Osteocyte (in vitro differentiated cells): ENCODE measurements at regions not wholly inside any gene's neighbourhood (a gene's known extent, or its start where the extent isn't known, plus 50 kb on each side); places are given as distances from the start of the nearest gene placed in this dataset.

Experiments
- DNase-seq: peaks from one replicate; pipeline ENCODE4 v3.0.0; 2021; ENCODE audit warnings: mixed read lengths; ENCODE audit not compliant: unreplicated experiment; ENCODE audit errors: extremely low spot score
- H3K27ac Mint-ChIP-seq: one replicate; pipeline ENCODE4 v1.8.0; 2021; ENCODE audit warnings: mild to moderate bottlenecking, mixed read lengths; ENCODE audit not compliant: unreplicated experiment
- H3K27me3 Mint-ChIP-seq: one replicate; pipeline ENCODE4 v1.8.0; 2021; ENCODE audit warnings: mixed read lengths; ENCODE audit not compliant: unreplicated experiment
- H3K36me3 Mint-ChIP-seq: one replicate; pipeline ENCODE4 v1.8.0; 2021; ENCODE audit warnings: mixed read lengths; ENCODE audit not compliant: unreplicated experiment
- H3K4me1 Mint-ChIP-seq: one replicate; pipeline ENCODE4 v1.8.0; 2021; ENCODE audit warnings: mixed read lengths; ENCODE audit not compliant: unreplicated experiment
- H3K4me3 Mint-ChIP-seq: one replicate; pipeline ENCODE4 v1.8.0; 2021; ENCODE audit warnings: mild to moderate bottlenecking, moderate library complexity, mixed read lengths; ENCODE audit not compliant: unreplicated experiment
- H3K9me3 Mint-ChIP-seq: one replicate; pipeline ENCODE4 v1.8.0; 2021; ENCODE audit warnings: mixed read lengths; ENCODE audit not compliant: unreplicated experiment
- TF ChIP-seq, protein P1 (sequence below): fragments of 200-600 bp; sonication (generic); IDR thresholded peaks from 2 replicates; pipeline ENCODE4 v1.5.0; 2021; ENCODE audit warnings: antibody characterized with exemption, mild to moderate bottlenecking, moderate library complexity

DNA sequence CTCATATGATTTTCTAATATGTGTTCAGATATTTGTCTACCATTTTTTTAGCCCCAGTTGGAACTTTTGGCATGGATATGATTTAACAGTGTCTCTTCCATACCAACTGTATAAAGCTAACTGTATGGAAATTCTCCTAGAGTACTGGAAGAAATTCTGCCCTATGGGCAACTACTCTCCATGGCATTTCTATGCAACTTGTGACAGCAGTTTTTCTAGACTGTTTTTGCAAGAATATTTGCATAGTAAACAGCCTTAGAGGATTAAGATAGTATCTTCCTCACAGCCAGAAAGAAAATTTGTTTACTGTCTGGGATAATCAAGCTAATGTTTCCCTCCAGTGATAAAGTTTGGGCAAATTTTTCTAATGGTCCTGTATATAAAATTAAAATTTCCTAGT, 119.9 kb upstream of the PCDH17 start:
- H3K36me3 Mint-ChIP-seq, result no peaks in the 10 kb centered on the region
- TF ChIP-seq, protein P1, sequence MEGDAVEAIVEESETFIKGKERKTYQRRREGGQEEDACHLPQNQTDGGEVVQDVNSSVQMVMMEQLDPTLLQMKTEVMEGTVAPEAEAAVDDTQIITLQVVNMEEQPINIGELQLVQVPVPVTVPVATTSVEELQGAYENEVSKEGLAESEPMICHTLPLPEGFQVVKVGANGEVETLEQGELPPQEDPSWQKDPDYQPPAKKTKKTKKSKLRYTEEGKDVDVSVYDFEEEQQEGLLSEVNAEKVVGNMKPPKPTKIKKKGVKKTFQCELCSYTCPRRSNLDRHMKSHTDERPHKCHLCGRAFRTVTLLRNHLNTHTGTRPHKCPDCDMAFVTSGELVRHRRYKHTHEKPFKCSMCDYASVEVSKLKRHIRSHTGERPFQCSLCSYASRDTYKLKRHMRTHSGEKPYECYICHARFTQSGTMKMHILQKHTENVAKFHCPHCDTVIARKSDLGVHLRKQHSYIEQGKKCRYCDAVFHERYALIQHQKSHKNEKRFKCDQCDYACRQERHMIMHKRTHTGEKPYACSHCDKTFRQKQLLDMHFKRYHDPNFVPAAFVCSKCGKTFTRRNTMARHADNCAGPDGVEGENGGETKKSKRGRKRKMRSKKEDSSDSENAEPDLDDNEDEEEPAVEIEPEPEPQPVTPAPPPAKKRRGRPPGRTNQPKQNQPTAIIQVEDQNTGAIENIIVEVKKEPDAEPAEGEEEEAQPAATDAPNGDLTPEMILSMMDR, result no peak
- DNase-seq, result no peak
- H3K4me3 Mint-ChIP-seq, result no peak overlapping the region
- no peaks in the 10 kb centered on the region for H3K27me3 Mint-ChIP-seq
- no peaks in the 10 kb centered on the region for H3K9me3 Mint-ChIP-seq
- peaks cover 7% of the 10 kb centered on the region for H3K4me1 Mint-ChIP-seq
- H3K27ac Mint-ChIP-seq, result no peak overlapping the region

DNA sequence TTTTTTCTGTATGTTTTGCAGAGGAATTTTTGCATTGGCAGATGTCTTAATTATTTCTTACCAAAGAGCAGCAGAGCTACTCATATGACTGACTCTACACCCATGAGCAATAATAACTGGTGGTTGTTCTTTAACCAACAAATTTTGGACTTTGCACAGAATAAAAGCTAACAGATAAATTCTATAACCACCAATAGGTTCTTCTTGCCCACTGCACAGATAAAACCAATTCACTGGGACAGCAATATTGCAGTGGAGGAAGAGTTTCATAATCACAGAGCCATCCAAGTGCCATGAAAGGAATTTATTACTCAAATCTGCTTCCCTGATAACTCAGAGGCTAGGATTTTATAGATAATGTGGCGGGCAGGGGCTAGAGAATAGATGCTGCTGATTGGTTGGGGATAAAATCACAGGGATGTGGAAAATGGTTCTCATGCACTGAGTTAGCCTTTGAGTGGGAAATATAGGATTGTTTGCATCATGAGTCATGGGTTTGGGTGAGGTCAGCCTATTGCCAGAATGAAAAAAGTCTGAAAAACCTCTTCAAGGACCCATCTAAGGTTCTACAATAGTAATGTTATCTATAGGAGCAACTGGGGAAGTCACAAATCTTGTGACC, 104.3 kb upstream of the PCDH17 start:
- Mint-ChIP-seq H3K4me1 (no peaks in the 10 kb centered on the region), H3K27ac (no peak overlapping the region), H3K27me3 (no peaks in the 10 kb centered on the region), H3K9me3 (peaks cover 7% of the 10 kb centered on the region), H3K4me3 (no peak overlapping the region), H3K36me3 (no peaks in the 10 kb centered on the region)
- TF ChIP-seq, protein P1, result no peak
- no peak for DNase-seq

DNA sequence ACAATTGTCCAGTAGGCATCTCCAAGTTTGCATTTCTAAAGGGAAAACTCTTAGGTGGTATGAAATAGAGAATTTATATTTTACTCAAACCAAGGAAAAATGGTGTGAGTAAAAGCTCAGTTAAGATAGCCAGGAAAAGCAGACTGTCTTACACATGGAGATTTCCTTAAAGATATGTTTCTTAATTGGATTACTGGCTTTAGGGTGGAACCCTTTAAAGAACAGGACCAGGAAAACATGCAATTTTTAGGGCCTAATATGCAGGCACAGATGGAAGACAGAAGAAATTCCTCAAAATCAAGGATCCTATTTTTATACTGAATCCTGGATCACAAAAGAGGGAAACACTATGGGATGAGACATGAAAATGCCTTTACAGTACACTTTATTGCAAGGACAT, 100.3 kb upstream of the PCDH17 start:
- TF ChIP-seq, protein P1, result no peak
- DNase-seq, result no peak
- H3K27me3 Mint-ChIP-seq, result no peaks in the 10 kb centered on the region
- H3K36me3 Mint-ChIP-seq, result no peaks in the 10 kb centered on the region
- no peak overlapping the region for H3K27ac Mint-ChIP-seq
- no peaks in the 10 kb centered on the region for H3K4me1 Mint-ChIP-seq
- H3K9me3 Mint-ChIP-seq, result peaks cover 7% of the 10 kb centered on the region
- H3K4me3 Mint-ChIP-seq, result no peak overlapping the region

DNA sequence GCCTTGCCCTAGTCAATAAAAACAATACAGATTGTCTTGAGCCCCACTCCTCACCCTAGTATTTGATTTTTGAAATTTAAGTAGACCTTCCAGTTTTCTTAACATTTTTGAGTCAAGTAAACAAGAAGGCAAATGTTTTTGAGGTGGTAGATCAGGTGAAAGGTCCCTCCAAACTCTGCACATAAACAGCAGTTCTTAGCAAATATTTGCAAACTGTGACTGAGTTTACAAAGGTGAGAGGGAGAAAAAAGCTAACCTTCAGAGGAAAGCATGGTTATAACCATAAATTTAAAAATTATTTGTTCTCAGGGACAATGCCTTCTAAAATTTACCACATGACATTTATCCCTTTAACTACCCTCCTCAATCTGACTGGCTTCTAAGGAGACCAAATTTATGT, 84.6 kb upstream of the PCDH17 start:
- Mint-ChIP-seq H3K27ac (no peak overlapping the region), H3K36me3 (no peaks in the 10 kb centered on the region), H3K4me1 (no peaks in the 10 kb centered on the region), H3K27me3 (no peaks in the 10 kb centered on the region), H3K4me3 (no peak overlapping the region), H3K9me3 (no peaks in the 10 kb centered on the region)
- TF ChIP-seq, protein P1, result no peak
- no peak for DNase-seq

DNA sequence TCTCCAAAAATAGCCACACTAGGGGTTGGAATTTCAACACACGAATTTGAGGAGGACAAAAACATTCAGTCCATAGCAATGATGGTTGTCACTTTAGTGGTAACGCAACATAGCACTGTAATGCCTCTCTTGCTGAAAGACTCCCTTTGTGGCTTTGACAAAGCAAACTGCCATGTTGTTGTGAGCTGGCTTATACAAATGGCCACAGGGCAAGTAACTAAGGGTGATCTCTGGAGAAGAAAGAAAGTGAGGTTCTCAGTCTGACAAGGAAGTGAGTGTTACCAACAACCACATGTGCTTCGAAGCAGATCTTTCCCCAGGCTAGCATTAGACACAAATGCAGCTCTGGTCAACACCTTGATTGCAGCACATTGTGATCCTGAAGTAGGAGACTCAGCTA, 79.1 kb upstream of the PCDH17 start:
- TF ChIP-seq, protein P1, result no peak
- no peak for DNase-seq
- Mint-ChIP-seq H3K27me3 (no peaks in the 10 kb centered on the region), H3K36me3 (no peaks in the 10 kb centered on the region), H3K4me3 (no peak overlapping the region), H3K4me1 (no peaks in the 10 kb centered on the region), H3K9me3 (peaks cover 4% of the 10 kb centered on the region), H3K27ac (no peak overlapping the region)
